H1 (cell line): ENCODE measurements at regions not wholly inside any gene's neighbourhood (a gene's known extent, or its start where the extent isn't known, plus 50 kb on each side); places are given as distances from the start of the nearest gene placed in this dataset.

Source experiments
- CTCF ChIA-PET: fragments of 300-600 bp; sonication (Branson Sonifier 250); formaldehyde crosslinking; loops from one replicate; lab custom pipeline; 2021; ENCODE audit not compliant: partially characterized antibody; lab: Charles Lee
- POLR2A ChIA-PET: fragments of 300-600 bp; sonication (Branson Sonifier 250); formaldehyde crosslinking; loops from one replicate; lab custom pipeline; 2021; ENCODE audit warnings: inconsistent platforms; ENCODE audit not compliant: partially characterized antibody; lab: Charles Lee
- DNase-seq, 2 experiments: peaks; one replicate each; pipeline versions ENCODE4 v3.0.0 to v3.0.0-alpha.2; 2010 to 2022; ENCODE audit warnings: low spot score in 2 of 2, low read depth in 1 of 2, mixed read lengths in 1 of 2
- FAIRE-seq: peaks from 2 replicates; lab custom pipeline; 2011; peaks lifted over from hg19 to GRCh38; lab: Jason Lieb, UNC
- H2AFZ ChIP-seq: 2 replicates; pipeline ENCODE4 v1.8.1; 2012; ENCODE audit warnings: low read length, inconsistent platforms
- H2AK5ac ChIP-seq: 2 replicates; pipeline ENCODE4 v1.6.1; 2013; ENCODE audit warnings: low read depth, low read length
- H2BK120ac ChIP-seq: replicated peaks from 2 replicates; pipeline ENCODE3; 2013; ENCODE audit warnings: low read depth, low read length, inconsistent platforms
- H2BK12ac ChIP-seq: 2 replicates; pipeline ENCODE4 v1.6.1; 2013; ENCODE audit warnings: low read depth, low read length
- H2BK15ac ChIP-seq: 2 replicates; pipeline ENCODE4 v1.6.1; 2013; ENCODE audit warnings: low read length
- H2BK20ac ChIP-seq: 2 replicates; pipeline ENCODE4 v1.6.1; 2013; ENCODE audit warnings: low read length
- H2BK5ac ChIP-seq: 2 replicates; pipeline ENCODE4 v1.6.1; 2013; ENCODE audit warnings: low read depth, low read length
- H3K14ac ChIP-seq: 2 replicates; pipeline ENCODE4 v1.6.1; 2013; ENCODE audit warnings: inconsistent platforms; ENCODE audit not compliant: insufficient read length
- H3K18ac ChIP-seq: 2 replicates; pipeline ENCODE4 v1.6.1; 2013; ENCODE audit warnings: low read length; ENCODE audit errors: extremely low read depth
- H3K23ac ChIP-seq: 2 replicates; pipeline ENCODE4 v1.6.1; 2013; ENCODE audit warnings: inconsistent platforms; ENCODE audit not compliant: insufficient read length
- H3K23me2 ChIP-seq: 2 replicates; pipeline ENCODE4 v1.6.1; 2013; ENCODE audit warnings: low read depth, low read length
- H3K27ac ChIP-seq: 2 replicates; pipeline ENCODE4 v1.6.1; 2011; ENCODE audit warnings: low read depth, low read length, inconsistent platforms
- H3K27me3 ChIP-seq, 4 experiments: replicated peaks in 1 of 4; 1 replicate in 1 of 4; 2 replicates in 3 of 4; pipeline versions ENCODE4 v1.6.1 to v1.8.1; 2011 to 2013; ENCODE audit warnings: low read length in 3 of 4, mild to moderate bottlenecking in 3 of 4, inconsistent platforms in 2 of 4, mixed read lengths in 2 of 4, moderate library complexity in 1 of 4; ENCODE audit not compliant: control insufficient read depth in 3 of 4, insufficient read depth in 3 of 4; ENCODE audit errors: extremely low read depth in 1 of 4
- H3K36me3 ChIP-seq, 4 experiments: 2 replicates each; pipeline versions ENCODE4 v1.6.1 to v1.8.1; 2011 to 2013; ENCODE audit warnings: mild to moderate bottlenecking in 4 of 4, low read length in 3 of 4, moderate library complexity in 2 of 4, control low read depth in 1 of 4, inconsistent platforms in 1 of 4; ENCODE audit not compliant: insufficient read depth in 4 of 4, control insufficient read depth in 2 of 4
- H3K4ac ChIP-seq: replicated peaks from 2 replicates; pipeline ENCODE3; 2013; ENCODE audit warnings: low read length, low read depth, mixed read lengths, inconsistent platforms; ENCODE audit not compliant: insufficient read length
- H3K4me1 ChIP-seq, 4 experiments: replicated peaks in 1 of 4; 1 replicate in 1 of 4; 2 replicates in 3 of 4; pipeline versions ENCODE4 v1.6.1 to v1.8.1; 2011 to 2013; ENCODE audit warnings: low read length in 3 of 4, inconsistent platforms in 2 of 4, mixed read lengths in 1 of 4; ENCODE audit not compliant: insufficient read depth in 4 of 4, control insufficient read depth in 3 of 4
- H3K4me2 ChIP-seq, 2 experiments: 2 replicates each; pipeline versions ENCODE4 v1.6.1 to v1.8.1; 2011 to 2013; ENCODE audit warnings: low read depth in 2 of 2, low read length in 2 of 2, control low read depth in 1 of 2, inconsistent platforms in 1 of 2, mild to moderate bottlenecking in 1 of 2; ENCODE audit not compliant: insufficient read depth in 1 of 2
- H3K4me3 ChIP-seq, 4 experiments: fragments of 200-600, 300-600 bp in 1 of 4; sonication (generic), shearing (Covaris generic), sonication (Bioruptor Twin) in 1 of 4; 2 replicates each; pipeline versions ENCODE4 v1.5.1 to v1.8.1; 2011 to 2016; ENCODE audit warnings: low read length in 4 of 4, low read depth in 3 of 4, control low read depth in 2 of 4, inconsistent platforms in 2 of 4, mild to moderate bottlenecking in 2 of 4, mixed read lengths in 1 of 4, moderate library complexity in 1 of 4; ENCODE audit not compliant: insufficient read depth in 2 of 4; ENCODE audit errors: extremely low read depth in 1 of 4
- H3K56ac ChIP-seq: replicated peaks from 2 replicates; pipeline ENCODE3; 2013; ENCODE audit warnings: low read depth, mild to moderate bottlenecking, mixed read lengths, low read length, inconsistent platforms; ENCODE audit not compliant: insufficient read length
- H3K79me1 ChIP-seq: 2 replicates; pipeline ENCODE4 v1.6.1; 2013; ENCODE audit warnings: low read depth, low read length, control low read depth
- H3K79me2 ChIP-seq, 2 experiments: 2 replicates each; pipeline versions ENCODE4 v1.6.1 to v1.8.1; 2012 to 2013; ENCODE audit warnings: low read length in 2 of 2, mild to moderate bottlenecking in 2 of 2, inconsistent platforms in 1 of 2; ENCODE audit not compliant: insufficient read depth in 2 of 2, control insufficient read depth in 1 of 2
- H3K9ac ChIP-seq, 4 experiments: replicated peaks in 1 of 4; 1 replicate in 1 of 4; 2 replicates in 3 of 4; pipeline versions ENCODE4 v1.6.1 to v1.8.1; 2011 to 2013; ENCODE audit warnings: low read depth in 3 of 4, low read length in 3 of 4, control low read depth in 2 of 4, mild to moderate bottlenecking in 2 of 4, moderate library complexity in 2 of 4, inconsistent platforms in 1 of 4; ENCODE audit errors: extremely low read depth in 1 of 4
- H3K9me3 ChIP-seq, 2 experiments: 2 replicates each; pipeline versions ENCODE4 v1.6.1 to v1.8.1; 2012 to 2013; ENCODE audit warnings: mild to moderate bottlenecking in 2 of 2, moderate library complexity in 2 of 2, control low read depth in 1 of 2, inconsistent platforms in 1 of 2, low read depth in 1 of 2, low read length in 1 of 2, mixed read lengths in 1 of 2; ENCODE audit not compliant: insufficient read depth in 2 of 2
- H4K20me1 ChIP-seq, 2 experiments: replicated peaks in 1 of 2; 2 replicates each; pipeline versions ENCODE3 to v1.8.1; 2011 to 2013; ENCODE audit warnings: inconsistent platforms in 2 of 2, low read length in 2 of 2, mild to moderate bottlenecking in 1 of 2; ENCODE audit not compliant: insufficient read depth in 2 of 2, control insufficient read depth in 1 of 2
- H4K5ac ChIP-seq: 2 replicates; pipeline ENCODE4 v1.6.1; 2013; ENCODE audit warnings: low read length, low read depth, mixed read lengths, inconsistent platforms; ENCODE audit not compliant: insufficient read length
- H4K8ac ChIP-seq: 2 replicates; pipeline ENCODE4 v1.8.0; 2013; ENCODE audit warnings: mild to moderate bottlenecking, moderate library complexity, low read length, inconsistent platforms; ENCODE audit not compliant: insufficient read depth; ENCODE audit errors: extremely low read depth
- H4K91ac ChIP-seq: replicated peaks from 2 replicates; pipeline ENCODE3; 2013; ENCODE audit warnings: low read length, mixed read lengths, inconsistent platforms; ENCODE audit not compliant: insufficient read length
- CEBPB ChIP-seq: IDR thresholded peaks from 2 replicates; pipeline ENCODE4 v1.6.1; 2012; ENCODE audit warnings: low read depth, low read length
- FOSL1 ChIP-seq: IDR thresholded peaks from 2 replicates; pipeline ENCODE4 v1.6.1; 2011; ENCODE audit warnings: mild to moderate bottlenecking, low read depth, low read length, moderate library complexity; ENCODE audit not compliant: insufficient read depth
- RAD21 ChIP-seq, 2 experiments: IDR thresholded peaks in 1 of 2; conservative IDR thresholded peaks in 1 of 2; 2 replicates each; pipeline ENCODE4 v1.6.1; 2011; ENCODE audit warnings: low read depth in 2 of 2, low read length in 2 of 2, improper control_type of control experiment in 1 of 2, inconsistent platforms in 1 of 2, mild to moderate bottlenecking in 1 of 2, moderate library complexity in 1 of 2
- SRF ChIP-seq: IDR thresholded peaks from 2 replicates; pipeline ENCODE4 v1.6.1; 2011; ENCODE audit warnings: mild to moderate bottlenecking, low read depth, low read length, moderate library complexity
- TCF12 ChIP-seq: IDR thresholded peaks from 2 replicates; pipeline ENCODE4 v1.6.1; 2011; ENCODE audit warnings: low read depth, mild to moderate bottlenecking, low read length
- WGBS, 2 experiments: shearing (Covaris generic) in 1 of 2; methylation state at CpG; one replicate each; pipeline versions ENCODE4 v1.1.6 to v1.1.7; 2013 to 2015; ENCODE audit warnings: low lambda C conversion rate in 2 of 2, mixed read lengths in 2 of 2, inconsistent platforms in 1 of 2, low coverage in 1 of 2, missing lambda C conversion rate in 1 of 2; ENCODE audit not compliant: insufficient replicate concordance in 2 of 2, insufficient coverage in 1 of 2, insufficient read length in 1 of 2; ENCODE audit errors: extremely low coverage in 1 of 2, missing lambda C conversion rate in 1 of 2; 5-methylcytosine and 5-hydroxymethylcytosine counted together

GRCh38 chr11:21675049-21675616 is 517.8 kb upstream of the ANO5 start:
- no peak for FAIRE-seq

More at GRCh38 chr11:21675049-21675616, 517.8 kb upstream of the ANO5 start:
- Histone ChIP-seq H3K79me1 (no peaks in the 10 kb centered on the region), H3K23me2 (no peaks in the 10 kb centered on the region), H2AK5ac (no peak overlapping the region), H3K4me3 (no peak overlapping the region), H4K8ac (no peak overlapping the region), H2BK5ac (no peak overlapping the region), H3K79me2 (no peaks in the 10 kb centered on the region), H3K14ac (no peak overlapping the region), H3K9ac (no peak overlapping the region), H3K4ac (no peak overlapping the region), H2BK12ac (no peak overlapping the region), H2BK15ac (no peak overlapping the region), H2BK120ac (no peak overlapping the region), H3K36me3 (no peaks in the 10 kb centered on the region), H3K27ac (no peak overlapping the region), H3K23ac (no peak overlapping the region), H3K4me1 (no peaks in the 10 kb centered on the region), H3K4me2 (no peak overlapping the region), H3K56ac (no peak overlapping the region), H2AFZ (no peak overlapping the region), H2BK20ac (no peak overlapping the region), H3K9me3 (no peaks in the 10 kb centered on the region; a peak in 1 of 4 replicates), H3K18ac (no peak overlapping the region), H4K20me1 (no peaks in the 10 kb centered on the region), H3K27me3 (no peaks in the 10 kb centered on the region), H4K5ac (no peak overlapping the region), H4K91ac (no peak overlapping the region)
- DNase-seq = no peak
- POLR2A ChIA-PET = no interaction called here
- WGBS, 2 experiments = 89% methylated on average over 6 of the region's 6 CpGs; no CpG with 5 or more reads in 1 of the 2 experiments
- CTCF ChIA-PET = no interaction called here
- TF ChIP-seq CEBPB (no peak), SRF (no peak), FOSL1 (no peak), TCF12 (no peak), RAD21 (IDR thresholded peaks at IDR 0.05 in 1 of 2, conservative IDR thresholded peaks at IDR 0.05 in 1 of 2; ENCODE audit: low read depth in 2 of 2, low read length in 2 of 2) (no peak)
